ENCODE measurements at regions not wholly inside any gene's neighbourhood (a gene's known extent, or its start where the extent isn't known, plus 50 kb on each side); places are given as distances from the start of the nearest gene placed in this dataset.
"Not testable (repeated sequence)": the region's sequence is repeated elsewhere in the genome, so short reads cannot be mapped to it uniquely, and the experiment has no call there.

DNA sequence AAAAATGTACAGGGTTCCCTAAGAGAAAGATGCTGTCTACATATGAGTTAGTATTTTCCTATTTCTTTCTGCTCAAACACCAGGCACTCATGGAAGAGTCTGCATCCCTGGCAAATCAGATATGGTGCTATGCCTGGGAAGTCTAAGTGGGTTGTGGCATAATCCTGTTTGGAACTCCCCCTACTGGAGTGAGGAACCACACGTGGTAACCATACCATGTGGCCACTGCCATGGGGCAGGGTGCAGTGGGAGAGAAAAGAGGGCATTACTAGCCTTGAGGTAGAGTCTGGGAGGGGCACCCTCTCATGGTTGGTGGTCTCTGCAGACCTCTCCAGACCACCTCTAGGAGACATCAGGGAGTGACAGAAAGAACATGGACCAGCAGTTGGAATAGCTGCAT is 257.9 kb upstream of the ATP5MC3 start:
- Mint-ChIP-seq H3K9me3 (no peaks in the 10 kb centered on the region), H3K27me3 (ENCODE audit: low read depth) (peaks cover 20% of the 10 kb centered on the region), H3K4me1 (ENCODE audit: low read depth) (no peaks in the 10 kb centered on the region), H3K36me3 (ENCODE audit: insufficient read depth in 2 of 2) (no peaks in the 10 kb centered on the region), H3K27ac (no peak overlapping the region), H3K4me3 (no peak overlapping the region)
- DNase-seq (no peak), ATAC-seq (replicated peaks in 1 of 2) (no peak)

DNA sequence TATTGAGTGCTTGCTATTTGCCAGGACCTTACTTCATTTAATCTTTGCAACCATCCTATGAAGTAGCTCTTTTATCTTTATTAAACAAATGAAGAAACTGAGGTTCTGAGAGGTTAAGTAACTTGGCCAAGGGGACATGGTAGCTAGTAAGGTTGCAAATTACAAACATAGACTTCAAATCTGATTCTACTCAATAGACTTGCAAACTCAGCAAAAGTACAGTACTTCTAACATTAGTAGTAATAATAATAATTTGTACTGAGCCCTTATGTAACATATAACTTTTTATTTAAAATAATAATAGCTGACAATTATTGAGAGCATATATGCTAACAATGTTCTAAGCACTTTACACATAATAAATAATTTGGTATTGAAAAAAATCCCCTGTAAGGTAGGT is 255.7 kb upstream of the ATP5MC3 start:
- no peaks in the 10 kb centered on the region for H3K9me3 Mint-ChIP-seq
- ATAC-seq (replicated peaks in 1 of 2), result no peak

DNA sequence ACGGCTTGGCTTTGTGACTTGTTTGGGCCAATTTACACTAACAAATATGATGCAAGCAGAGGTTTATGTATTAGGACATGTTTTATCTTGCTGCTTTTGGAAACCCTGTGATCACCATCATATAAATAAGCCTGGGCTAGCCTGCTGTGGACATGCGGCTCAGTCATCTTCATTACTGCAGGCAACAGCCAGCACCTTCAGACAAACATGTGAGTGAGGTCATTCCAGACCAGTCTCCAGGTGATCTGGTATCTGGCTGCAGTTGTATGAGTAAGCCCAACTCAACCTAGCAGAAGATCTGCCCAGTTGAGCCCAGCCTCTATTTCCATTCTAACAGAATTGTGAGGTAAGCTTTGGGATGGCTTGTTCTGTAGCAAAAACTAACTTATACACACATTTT is 254.6 kb upstream of the ATP5MC3 start:
- Mint-ChIP-seq H3K4me1 (ENCODE audit: low read depth) (no peaks in the 10 kb centered on the region), H3K9me3 (no peaks in the 10 kb centered on the region), H3K27ac (no peak overlapping the region), H3K27me3 (ENCODE audit: low read depth) (peaks cover 10% of the 10 kb centered on the region), H3K4me3 (no peak overlapping the region), H3K36me3 (ENCODE audit: insufficient read depth in 2 of 2) (no peaks in the 10 kb centered on the region)
- no peak for ATAC-seq (replicated peaks in 1 of 2)
- no peak for DNase-seq

More for the DNA sequence above, 255.7 kb upstream of the ATP5MC3 start:
- H3K27me3 Mint-ChIP-seq (ENCODE audit: low read depth), result peaks cover 13% of the 10 kb centered on the region
- DNase-seq, result no peak
- no peak overlapping the region for H3K27ac Mint-ChIP-seq
- H3K36me3 Mint-ChIP-seq (ENCODE audit: insufficient read depth in 2 of 2), result no peaks in the 10 kb centered on the region
- H3K4me1 Mint-ChIP-seq (ENCODE audit: low read depth), result no peaks in the 10 kb centered on the region
- H3K4me3 Mint-ChIP-seq, result no peak overlapping the region

DNA sequence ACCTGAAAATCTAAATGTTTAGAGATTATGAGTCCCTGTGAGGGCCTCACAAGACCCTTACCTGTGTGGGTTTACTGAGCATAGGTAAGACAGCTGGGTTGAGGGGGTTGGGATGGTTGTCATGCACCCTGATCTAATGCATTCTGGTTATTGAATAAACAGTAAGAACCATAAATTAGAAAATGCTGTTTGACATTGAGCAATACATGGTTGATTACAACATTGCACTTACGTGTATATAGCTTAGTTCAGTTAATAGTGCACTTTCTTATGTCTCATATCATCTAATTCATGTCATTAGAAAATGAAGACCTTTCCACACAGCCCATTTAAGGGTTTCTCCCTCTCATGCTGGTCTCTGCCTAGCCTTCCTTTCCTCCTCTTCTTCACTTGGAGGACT is 253.5 kb upstream of the ATP5MC3 start:
- Mint-ChIP-seq H3K27me3 (ENCODE audit: low read depth) (peaks cover under 1% of the 10 kb centered on the region), H3K4me3 (no peak overlapping the region), H3K9me3 (no peaks in the 10 kb centered on the region), H3K27ac (no peak overlapping the region), H3K36me3 (ENCODE audit: insufficient read depth in 2 of 2) (no peaks in the 10 kb centered on the region), H3K4me1 (ENCODE audit: low read depth) (no peaks in the 10 kb centered on the region)
- DNase-seq (no peak), ATAC-seq (replicated peaks in 1 of 2) (no peak)

DNA sequence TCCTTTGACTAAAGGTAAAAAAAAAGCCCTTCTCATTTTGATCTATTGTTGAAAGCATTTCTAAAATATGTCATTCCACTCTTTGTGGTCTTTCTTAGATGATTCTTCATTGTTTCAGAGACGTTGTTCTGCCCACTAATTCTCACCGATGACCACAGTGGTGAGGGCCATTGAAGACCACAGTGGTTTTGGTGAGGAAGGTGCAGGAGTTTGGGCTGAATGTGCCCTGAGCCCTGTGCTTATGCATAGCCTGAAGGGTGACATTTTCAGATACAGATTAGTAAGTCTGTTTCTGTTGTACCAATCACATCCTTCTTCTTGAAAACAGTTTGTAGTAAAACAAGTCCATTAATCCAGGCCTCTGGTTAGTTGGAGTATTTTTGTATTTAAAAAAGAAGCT is 251.3 kb upstream of the ATP5MC3 start:
- H3K27me3 Mint-ChIP-seq (ENCODE audit: low read depth), result no peaks in the 10 kb centered on the region
- no peak overlapping the region for H3K4me3 Mint-ChIP-seq
- no peaks in the 10 kb centered on the region for H3K4me1 Mint-ChIP-seq (ENCODE audit: low read depth)
- no peaks in the 10 kb centered on the region for H3K36me3 Mint-ChIP-seq (ENCODE audit: insufficient read depth in 2 of 2)
- peak in 1 of 2 donors; percentile 17 for ATAC-seq (replicated peaks in 1 of 2)
- no peak overlapping the region for H3K27ac Mint-ChIP-seq
- DNase-seq, result no peak
- H3K9me3 Mint-ChIP-seq, result no peaks in the 10 kb centered on the region

DNA sequence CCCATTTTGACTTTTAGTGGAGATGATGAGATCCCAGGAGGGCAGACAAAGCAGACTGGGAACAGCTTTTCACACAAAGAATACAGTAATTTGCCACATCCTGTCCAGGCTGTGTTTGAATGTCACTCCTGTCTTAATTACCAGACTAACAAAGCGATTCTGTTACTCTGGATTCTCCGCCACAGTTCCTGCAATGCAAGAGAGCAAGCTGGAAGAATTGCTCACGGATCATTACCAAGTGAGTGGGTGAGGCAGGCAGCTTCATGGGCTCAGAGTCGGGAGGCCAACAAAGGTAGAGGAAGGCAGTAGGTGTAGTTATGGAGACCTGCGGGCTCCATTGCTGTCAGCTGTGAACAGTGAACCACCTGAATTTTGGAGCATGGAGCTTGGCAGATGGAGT is 250.5 kb upstream of the ATP5MC3 start:
- Mint-ChIP-seq H3K4me3 (no peak overlapping the region), H3K36me3 (ENCODE audit: insufficient read depth in 2 of 2) (no peaks in the 10 kb centered on the region), H3K9me3 (no peaks in the 10 kb centered on the region), H3K27me3 (ENCODE audit: low read depth) (no peaks in the 10 kb centered on the region), H3K4me1 (ENCODE audit: low read depth) (no peaks in the 10 kb centered on the region), H3K27ac (no peak overlapping the region)
- DNase-seq, result no peak
- no peak for ATAC-seq (replicated peaks in 1 of 2)

DNA sequence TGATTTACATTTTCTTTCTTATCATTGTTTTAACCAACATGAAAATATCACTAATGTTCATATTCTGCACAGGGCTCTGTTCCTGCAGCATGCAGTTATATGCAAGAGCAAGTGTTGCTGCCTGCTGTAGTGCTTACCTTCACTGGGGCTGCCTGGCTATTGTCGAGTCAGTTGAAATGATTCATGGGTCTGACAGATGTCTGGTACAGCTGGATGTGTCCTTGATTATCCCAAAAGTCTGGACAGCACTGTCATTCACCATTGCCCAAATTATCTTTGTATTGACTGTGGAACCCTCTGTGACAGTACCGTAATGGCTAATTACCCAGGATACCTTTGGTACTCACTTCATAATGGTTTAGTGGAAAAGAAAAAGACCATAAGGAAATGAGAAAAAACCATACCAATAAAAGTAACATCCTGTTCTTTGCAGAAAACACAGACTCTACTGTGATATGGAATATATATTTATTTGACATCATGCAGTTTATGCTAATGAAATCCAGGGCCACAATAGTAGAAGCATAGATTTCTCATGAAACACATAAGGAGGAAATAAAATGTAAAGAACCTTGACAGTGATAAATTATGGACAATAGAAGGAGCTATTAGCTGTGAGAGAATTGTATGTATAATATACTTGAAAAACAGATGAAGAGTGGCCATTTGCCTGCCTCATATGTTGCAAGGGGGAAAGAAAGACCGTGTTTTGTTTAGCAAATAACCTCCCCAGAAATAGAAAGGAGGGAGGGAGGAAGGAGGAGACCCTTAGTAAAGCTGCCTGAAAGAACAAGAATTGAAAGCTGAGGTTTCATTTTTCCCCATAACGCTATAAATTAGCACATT is 249.8 kb upstream of the ATP5MC3 start:
- peak overlapping the region; percentile 44 for H3K27ac Mint-ChIP-seq
- ATAC-seq (replicated peaks in 1 of 2), result no peak
- no peaks in the 10 kb centered on the region for H3K9me3 Mint-ChIP-seq
- H3K27me3 Mint-ChIP-seq (ENCODE audit: low read depth), result no peaks in the 10 kb centered on the region
- no peaks in the 10 kb centered on the region for H3K36me3 Mint-ChIP-seq (ENCODE audit: insufficient read depth in 2 of 2)
- DNase-seq, result no peak
- H3K4me3 Mint-ChIP-seq, result no peak overlapping the region
- no peaks in the 10 kb centered on the region for H3K4me1 Mint-ChIP-seq (ENCODE audit: low read depth)

DNA sequence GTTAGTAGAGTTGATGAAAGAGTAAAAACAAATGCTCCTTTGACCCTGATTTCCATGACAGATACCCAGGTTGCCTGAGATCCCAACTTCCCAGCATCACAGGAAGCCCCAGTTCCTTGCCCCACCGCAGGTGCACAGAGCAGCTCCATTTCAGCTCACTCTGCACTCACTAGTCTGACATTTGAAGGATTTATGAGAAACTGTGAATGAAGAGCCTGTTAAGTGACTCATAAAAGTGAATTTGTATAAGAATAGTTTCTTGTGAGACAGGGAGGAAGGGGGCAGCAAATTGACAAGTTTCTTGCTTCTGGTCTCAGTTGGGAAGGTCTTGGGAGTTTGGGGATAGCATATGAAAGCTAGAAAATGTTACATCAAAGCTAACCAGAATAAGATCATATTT is 248.7 kb upstream of the ATP5MC3 start:
- no peaks in the 10 kb centered on the region for H3K4me1 Mint-ChIP-seq (ENCODE audit: low read depth)
- no peaks in the 10 kb centered on the region for H3K36me3 Mint-ChIP-seq (ENCODE audit: insufficient read depth in 2 of 2)
- H3K27me3 Mint-ChIP-seq (ENCODE audit: low read depth), result peaks cover 6% of the 10 kb centered on the region
- H3K27ac Mint-ChIP-seq, result no peak overlapping the region
- DNase-seq (no peak), ATAC-seq (replicated peaks in 1 of 2) (no peak)
- H3K4me3 Mint-ChIP-seq, result no peak overlapping the region
- peaks cover 0 to 2% of the 10 kb centered on the region in 2 donors for H3K9me3 Mint-ChIP-seq

DNA sequence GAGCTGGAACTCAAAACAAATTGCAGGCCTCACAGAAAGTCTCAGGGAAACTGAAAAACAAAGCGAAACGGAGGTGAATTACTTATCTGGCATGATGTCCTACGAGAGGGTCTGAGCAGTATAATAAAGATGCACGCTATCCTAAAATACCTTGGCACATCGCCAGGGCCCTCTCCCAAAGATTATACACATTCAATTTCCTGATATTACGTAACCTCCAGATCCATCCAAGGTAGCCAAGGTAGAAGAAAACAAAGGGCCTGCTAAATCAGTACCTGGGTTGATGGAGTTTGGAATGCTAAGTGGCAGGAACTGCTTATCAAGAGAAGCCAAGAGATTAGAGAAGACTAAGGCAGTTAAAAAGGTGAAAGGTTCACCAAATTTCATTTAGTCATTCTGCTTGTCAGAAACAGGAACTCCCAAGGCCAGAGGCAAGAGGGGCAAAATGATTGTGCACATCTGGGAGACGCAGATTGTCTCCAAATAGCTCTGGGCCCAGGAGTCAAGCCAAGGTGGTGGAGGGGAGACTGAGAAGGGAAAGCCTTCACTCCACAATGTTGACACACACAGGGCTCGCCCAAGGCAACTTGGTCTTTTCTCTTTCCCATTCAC is 236.8 kb upstream of the ATP5MC3 start:
- Mint-ChIP-seq H3K27ac (no peak overlapping the region), H3K36me3 (ENCODE audit: insufficient read depth in 2 of 2) (no peaks in the 10 kb centered on the region), H3K4me1 (ENCODE audit: low read depth) (no peaks in the 10 kb centered on the region), H3K9me3 (no peaks in the 10 kb centered on the region), H3K27me3 (ENCODE audit: low read depth) (no peaks in the 10 kb centered on the region), H3K4me3 (no peak overlapping the region)
- ATAC-seq (replicated peaks in 1 of 2), result no peak
- DNase-seq, result no peak

DNA sequence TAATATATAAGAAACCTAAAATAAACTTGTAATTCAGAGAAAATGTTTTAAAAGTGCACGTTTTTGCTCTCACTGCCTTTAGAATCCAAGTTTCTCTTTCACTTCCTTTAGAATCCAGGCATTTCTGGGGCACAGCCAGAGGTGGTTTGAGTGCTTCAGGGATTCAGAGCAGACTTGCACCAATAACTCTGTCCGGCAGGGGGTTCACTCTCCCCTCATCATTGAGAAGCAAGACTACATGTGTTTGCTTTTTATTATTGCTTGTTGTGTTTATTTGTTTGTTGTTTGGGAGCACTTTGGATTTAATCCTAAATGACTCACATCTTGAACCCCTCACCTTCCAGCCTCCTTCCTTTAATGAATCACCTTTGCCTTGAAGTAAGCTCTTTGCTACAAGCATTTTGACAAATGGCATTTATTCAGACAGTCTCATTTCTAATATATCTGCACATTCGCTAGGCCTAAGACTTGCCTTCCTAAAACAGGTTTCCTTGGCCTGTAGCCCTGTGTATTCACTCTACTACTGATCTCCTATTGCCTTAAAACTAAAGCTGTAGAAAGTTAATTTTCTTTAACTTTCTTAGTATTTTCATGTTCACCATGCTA is 233.5 kb upstream of the ATP5MC3 start:
- Mint-ChIP-seq H3K4me3 (no peak overlapping the region), H3K27ac (no peak overlapping the region), H3K4me1 (ENCODE audit: low read depth) (no peaks in the 10 kb centered on the region), H3K9me3 (no peaks in the 10 kb centered on the region), H3K27me3 (ENCODE audit: low read depth) (no peaks in the 10 kb centered on the region), H3K36me3 (ENCODE audit: insufficient read depth in 2 of 2) (no peaks in the 10 kb centered on the region)
- DNase-seq (peak in 1 of 2 donors; percentile 5), ATAC-seq (replicated peaks in 1 of 2) (no peak)

DNA sequence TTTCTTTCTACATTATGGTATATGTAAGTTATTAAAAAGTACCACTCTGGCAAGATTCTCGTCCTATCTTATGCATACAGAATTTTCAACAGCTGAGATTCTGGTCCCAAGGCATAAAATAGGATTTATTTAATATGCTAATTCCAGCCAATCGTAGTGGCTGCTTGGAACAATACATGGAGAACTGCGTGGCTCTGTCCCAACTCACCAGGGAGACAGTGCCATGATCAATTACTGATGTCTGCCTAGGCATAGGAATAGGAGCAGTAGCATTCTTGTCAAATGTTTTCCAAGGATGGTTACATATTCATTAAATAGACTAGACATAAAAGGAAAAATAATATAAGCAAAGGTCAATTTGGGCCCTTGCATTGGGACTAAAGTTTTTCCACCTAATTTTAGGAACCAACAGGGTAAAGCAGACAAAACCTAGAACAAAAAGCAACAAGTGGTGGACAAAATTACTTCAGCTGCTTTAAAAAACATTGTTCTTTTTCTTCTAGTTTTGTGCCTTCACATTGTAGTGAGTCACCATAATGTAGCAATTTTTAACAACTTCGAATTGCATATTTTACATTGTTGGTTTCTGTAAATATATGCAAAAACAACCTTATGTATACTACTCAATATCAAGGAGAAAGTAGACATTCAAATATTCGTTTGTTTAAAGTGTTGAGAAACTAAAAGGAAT is 232.8 kb upstream of the ATP5MC3 start:
- Mint-ChIP-seq H3K36me3 (ENCODE audit: insufficient read depth in 2 of 2) (no peaks in the 10 kb centered on the region), H3K4me1 (ENCODE audit: low read depth) (no peaks in the 10 kb centered on the region), H3K27me3 (ENCODE audit: low read depth) (no peaks in the 10 kb centered on the region), H3K27ac (no peak overlapping the region), H3K4me3 (no peak overlapping the region), H3K9me3 (no peaks in the 10 kb centered on the region)
- ATAC-seq (replicated peaks in 1 of 2), result no peak
- no peak for DNase-seq

DNA sequence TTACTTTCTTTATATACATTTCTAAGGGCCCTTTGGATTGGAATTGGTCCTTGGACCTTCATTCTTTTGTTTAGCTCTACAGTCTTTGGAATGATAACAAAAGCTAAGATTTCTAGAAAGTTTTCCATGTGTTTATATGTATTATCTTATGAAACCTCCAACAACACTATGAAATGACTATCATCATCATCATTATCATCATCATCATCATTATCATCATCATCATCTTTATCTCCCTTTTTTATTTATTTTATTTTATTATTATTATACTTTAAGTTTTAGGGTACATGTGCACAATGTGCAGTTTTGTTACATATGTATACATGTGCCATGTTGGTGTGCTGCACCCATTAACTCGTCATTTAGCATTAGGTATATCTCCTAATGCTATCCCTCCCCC is 229.4 kb upstream of the ATP5MC3 start:
- ATAC-seq (replicated peaks in 1 of 2); H3K9me3 Mint-ChIP-seq; DNase-seq; H3K27ac Mint-ChIP-seq; H3K27me3 Mint-ChIP-seq (ENCODE audit: low read depth); H3K4me3 Mint-ChIP-seq; H3K4me1 Mint-ChIP-seq (ENCODE audit: low read depth); H3K36me3 Mint-ChIP-seq (ENCODE audit: insufficient read depth in 2 of 2): not testable (repeated sequence)

DNA sequence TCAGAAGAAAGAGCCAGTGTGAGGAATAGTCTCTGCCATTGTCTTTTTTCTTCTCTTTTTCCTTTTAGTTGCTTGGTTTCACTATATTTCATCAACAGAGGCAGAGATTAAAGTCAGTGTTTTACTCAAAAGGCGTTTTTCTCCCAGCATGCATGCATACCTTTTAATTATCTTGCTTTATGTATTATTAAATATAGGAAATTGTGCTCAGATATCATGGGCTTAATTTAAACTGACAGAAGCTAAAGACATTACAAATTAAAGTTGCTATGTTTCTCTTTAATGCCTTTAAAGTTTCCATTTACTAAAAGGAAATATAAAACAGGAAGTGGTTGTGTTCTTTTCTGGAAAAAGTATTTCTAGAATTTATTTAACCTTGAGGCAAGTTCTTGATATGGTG is 223.3 kb upstream of the ATP5MC3 start:
- DNase-seq (no peak), ATAC-seq (replicated peaks in 1 of 2) (no peak)
- Mint-ChIP-seq H3K36me3 (ENCODE audit: insufficient read depth in 2 of 2) (no peaks in the 10 kb centered on the region), H3K9me3 (peaks cover 0 to 2% of the 10 kb centered on the region in 2 donors), H3K4me3 (no peak overlapping the region), H3K4me1 (ENCODE audit: low read depth) (no peaks in the 10 kb centered on the region), H3K27me3 (ENCODE audit: low read depth) (peaks cover 5% of the 10 kb centered on the region), H3K27ac (no peak overlapping the region)

Data from activated T-cell treated with anti-CD3 and anti-CD28 coated beads, Interleukin-2, amount 50 U/mL, for 72 hours (primary cell).